WI38 (cell line): ENCODE measurements at regions not wholly inside any gene's neighbourhood (a gene's known extent, or its start where the extent isn't known, plus 50 kb on each side); places are given as distances from the start of the nearest gene placed in this dataset.

Experiments
- H3K4me3 ChIP-seq: 2 replicates; pipeline ENCODE4 v1.5.1; 2011; ENCODE audit warnings: low read depth, mild to moderate bottlenecking, control low read depth, low read length
- TF ChIP-seq, protein P1 (sequence below): IDR thresholded peaks from 2 replicates; pipeline ENCODE4 v1.5.1; 2012; ENCODE audit warnings: low read depth, mild to moderate bottlenecking, control low read depth, low read length

DNA sequence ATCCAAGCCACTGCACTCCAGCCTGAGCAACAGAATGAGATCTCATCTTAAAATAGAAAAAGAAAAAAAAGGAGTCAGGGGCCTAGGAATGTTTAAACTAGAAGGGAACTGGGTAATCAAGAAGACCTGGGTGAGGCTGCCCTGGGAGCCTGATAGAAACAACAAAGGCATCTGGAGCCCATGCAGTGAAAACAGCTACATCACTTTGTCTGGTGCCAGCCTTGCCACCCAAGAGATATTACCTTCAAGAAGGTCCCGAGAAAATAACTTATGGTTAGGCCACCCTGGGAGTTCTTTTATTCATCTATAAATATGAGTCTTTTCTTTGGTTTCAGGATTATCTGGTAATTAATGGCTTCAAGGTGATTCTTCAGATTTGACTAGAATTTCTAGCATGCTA lies 412.1 kb downstream of the METTL15 start:
- no peak overlapping the region for H3K4me3 ChIP-seq
- TF ChIP-seq, protein P1, sequence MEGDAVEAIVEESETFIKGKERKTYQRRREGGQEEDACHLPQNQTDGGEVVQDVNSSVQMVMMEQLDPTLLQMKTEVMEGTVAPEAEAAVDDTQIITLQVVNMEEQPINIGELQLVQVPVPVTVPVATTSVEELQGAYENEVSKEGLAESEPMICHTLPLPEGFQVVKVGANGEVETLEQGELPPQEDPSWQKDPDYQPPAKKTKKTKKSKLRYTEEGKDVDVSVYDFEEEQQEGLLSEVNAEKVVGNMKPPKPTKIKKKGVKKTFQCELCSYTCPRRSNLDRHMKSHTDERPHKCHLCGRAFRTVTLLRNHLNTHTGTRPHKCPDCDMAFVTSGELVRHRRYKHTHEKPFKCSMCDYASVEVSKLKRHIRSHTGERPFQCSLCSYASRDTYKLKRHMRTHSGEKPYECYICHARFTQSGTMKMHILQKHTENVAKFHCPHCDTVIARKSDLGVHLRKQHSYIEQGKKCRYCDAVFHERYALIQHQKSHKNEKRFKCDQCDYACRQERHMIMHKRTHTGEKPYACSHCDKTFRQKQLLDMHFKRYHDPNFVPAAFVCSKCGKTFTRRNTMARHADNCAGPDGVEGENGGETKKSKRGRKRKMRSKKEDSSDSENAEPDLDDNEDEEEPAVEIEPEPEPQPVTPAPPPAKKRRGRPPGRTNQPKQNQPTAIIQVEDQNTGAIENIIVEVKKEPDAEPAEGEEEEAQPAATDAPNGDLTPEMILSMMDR, result no peak

DNA sequence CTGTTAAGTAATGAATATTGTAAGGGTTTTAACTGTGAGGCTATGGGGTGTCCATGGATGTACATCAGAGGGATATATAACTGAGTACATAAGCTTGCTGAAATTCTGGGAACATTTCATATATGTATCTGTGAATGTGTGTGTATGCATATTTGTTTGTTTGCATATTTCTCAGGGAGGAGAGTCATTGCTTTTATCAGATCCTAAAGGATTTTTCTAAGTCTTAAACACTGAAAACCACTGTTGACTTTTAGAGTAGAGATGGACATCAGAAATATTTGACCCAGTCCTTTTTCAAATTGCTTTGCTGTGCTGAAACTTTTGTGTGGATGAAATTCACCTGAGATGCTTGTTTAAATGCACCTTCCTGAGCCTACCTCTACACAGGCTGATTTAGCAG lies 410.6 kb downstream of the METTL15 start:
- TF ChIP-seq, protein P1, result no peak
- no peak overlapping the region for H3K4me3 ChIP-seq

DNA sequence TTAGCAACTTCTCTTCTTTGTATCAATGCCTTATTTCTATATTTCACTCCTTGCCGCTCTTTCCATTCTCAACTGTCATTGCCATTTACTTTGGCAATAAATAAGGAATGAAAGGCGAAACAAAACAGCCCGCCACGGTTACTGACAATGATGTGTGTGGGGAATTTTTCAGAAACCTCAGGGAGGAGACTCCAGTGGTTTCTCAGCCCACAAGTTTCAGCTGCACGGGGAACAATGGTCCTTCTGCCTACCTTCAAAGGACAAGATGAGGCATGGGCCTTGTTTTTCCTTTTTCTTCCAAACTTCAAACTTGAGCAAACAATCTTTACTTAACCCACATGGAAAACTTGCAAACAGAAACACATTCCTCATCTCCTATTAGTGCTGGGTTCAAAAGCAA lies 409.4 kb downstream of the METTL15 start:
- no peak overlapping the region for H3K4me3 ChIP-seq
- TF ChIP-seq, protein P1, result no peak

DNA sequence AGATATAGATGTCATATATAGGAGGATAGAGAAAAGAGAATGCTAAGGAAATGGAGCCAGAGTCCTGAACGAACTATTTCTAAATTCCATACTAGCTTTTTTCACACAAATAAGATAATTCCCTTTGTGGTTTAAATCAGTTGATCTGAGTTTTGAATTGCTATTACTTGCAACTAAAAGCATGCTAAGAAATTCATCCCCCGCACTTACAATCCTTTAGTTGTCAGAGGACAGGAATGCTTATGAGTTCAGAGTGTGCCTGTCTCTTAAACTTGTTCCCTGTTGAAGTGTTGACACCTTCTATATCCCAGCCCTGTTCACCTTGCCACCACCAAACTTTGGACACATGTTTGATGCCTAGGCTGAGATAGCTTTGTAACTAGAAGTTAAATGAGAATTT lies 406.2 kb downstream of the METTL15 start:
- TF ChIP-seq, protein P1, result no peak
- H3K4me3 ChIP-seq, result no peak overlapping the region

DNA sequence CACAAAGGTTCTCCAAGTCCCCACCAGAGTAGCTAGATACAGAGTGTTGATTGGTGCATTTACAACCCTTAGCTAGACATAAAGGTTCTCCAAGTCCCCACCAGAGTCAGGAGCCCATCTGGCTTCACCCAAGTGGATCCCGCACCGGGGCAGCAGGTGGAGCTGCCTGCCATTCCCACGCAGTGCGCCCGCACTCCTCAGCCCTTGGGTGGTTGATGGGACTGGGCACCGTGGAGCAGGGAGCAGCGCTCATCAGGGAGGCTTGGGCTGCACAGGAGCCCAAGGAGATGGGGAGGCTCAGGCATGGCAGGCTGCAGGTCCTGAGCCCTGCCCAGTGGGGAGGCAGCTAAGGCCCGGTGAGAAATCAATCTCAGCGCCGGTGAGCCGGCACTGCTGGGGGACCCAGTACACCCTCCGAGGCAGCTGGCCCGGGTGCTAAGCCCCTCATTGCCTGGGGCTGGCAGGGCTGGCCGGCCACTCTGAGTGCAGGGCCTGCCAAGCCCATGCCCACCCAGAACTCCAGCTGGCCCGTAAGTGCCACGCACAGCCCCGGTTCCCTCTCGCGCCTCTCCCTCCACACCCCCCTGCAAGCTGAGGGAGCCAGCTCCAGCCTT lies 404.1 kb downstream of the METTL15 start:
- TF ChIP-seq, protein P1, result no peak
- no peak overlapping the region for H3K4me3 ChIP-seq

DNA sequence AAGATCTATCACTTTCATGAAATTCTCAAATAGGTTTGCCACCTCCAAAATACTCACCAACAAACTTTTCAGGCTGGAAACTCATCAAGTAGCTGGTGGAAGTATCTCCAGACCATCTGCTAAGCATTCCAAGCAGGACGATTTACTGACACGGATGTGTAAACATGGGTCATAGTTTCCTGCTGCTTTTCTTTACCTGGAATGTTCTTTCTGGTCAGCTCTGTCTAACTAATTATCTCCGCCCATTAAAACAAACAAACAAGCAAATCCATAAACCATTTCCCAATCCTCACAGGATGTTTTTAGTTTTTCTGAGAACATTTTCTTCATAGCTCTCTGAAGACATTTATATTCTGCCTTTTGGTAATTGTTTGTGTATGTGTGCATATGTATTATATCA lies 397.0 kb downstream of the METTL15 start:
- no peak overlapping the region for H3K4me3 ChIP-seq
- TF ChIP-seq, protein P1, result no peak

DNA sequence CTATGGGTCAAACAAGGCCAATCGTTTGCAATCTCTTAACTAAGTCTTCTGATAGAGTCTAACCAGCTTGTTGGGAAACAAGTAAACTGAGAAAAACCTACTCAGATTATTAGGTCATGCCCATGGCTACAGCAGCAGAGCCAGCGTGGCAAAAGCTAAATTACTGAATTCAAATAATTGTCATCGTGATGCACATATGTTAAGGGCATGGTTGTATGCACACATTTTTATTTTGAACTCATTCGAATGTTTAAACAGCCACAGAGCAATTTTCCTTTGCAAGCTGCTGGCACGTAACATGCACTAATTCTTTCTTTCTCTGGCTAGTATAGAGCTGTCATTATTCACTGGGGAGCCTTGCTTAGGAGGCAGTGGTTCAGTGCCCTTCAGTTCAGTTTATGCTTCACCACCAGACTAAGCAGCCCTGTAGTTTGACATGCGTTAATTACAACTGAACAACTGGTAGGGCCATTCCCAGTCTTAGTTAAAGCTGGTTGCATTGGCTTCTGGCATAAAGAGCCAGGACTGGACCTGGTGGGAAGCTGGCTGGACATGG lies 396.4 kb downstream of the METTL15 start:
- TF ChIP-seq, protein P1, result no peak
- H3K4me3 ChIP-seq, result no peak overlapping the region
